HG03565 (cell line): ENCODE measurements at regions not wholly inside any gene's neighbourhood (a gene's known extent, or its start where the extent isn't known, plus 50 kb on each side); places are given as distances from the start of the nearest gene placed in this dataset.
"Not testable (repeated sequence)": the region's sequence is repeated elsewhere in the genome, so short reads cannot be mapped to it uniquely, and the experiment has no call there.

Experiments used
- ATAC-seq: cut with Tn5 transposase; IDR thresholded peaks from one replicate; pipeline ENCODE4 v1.9.1; 2021; ENCODE audit warnings: mild to moderate bottlenecking, moderate library complexity; ENCODE audit not compliant: unreplicated experiment

DNA sequence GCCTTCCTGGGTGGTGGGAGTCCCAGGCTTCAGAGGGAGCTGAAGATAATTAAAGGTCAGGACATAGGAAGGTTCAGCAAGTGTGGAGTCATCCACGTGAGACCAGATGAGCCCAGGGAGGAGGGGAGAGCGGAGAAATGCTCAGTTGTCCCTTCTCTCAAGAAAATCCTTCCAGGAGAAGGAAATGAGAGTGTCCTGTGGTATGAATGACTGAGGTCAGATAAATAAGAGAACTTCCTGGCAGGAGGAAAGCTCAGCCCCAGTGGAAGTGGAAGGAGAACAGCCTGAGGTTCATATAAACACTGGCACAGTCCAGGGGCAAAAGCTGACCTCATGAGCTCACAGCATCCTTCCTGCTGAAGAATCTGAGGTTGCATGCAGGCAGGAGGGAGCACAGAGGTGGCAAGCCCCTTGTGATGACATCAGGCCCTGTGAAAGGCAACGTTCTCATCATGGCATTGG lies 97.6 kb downstream of the NAV1 start:
- no peak for ATAC-seq

DNA sequence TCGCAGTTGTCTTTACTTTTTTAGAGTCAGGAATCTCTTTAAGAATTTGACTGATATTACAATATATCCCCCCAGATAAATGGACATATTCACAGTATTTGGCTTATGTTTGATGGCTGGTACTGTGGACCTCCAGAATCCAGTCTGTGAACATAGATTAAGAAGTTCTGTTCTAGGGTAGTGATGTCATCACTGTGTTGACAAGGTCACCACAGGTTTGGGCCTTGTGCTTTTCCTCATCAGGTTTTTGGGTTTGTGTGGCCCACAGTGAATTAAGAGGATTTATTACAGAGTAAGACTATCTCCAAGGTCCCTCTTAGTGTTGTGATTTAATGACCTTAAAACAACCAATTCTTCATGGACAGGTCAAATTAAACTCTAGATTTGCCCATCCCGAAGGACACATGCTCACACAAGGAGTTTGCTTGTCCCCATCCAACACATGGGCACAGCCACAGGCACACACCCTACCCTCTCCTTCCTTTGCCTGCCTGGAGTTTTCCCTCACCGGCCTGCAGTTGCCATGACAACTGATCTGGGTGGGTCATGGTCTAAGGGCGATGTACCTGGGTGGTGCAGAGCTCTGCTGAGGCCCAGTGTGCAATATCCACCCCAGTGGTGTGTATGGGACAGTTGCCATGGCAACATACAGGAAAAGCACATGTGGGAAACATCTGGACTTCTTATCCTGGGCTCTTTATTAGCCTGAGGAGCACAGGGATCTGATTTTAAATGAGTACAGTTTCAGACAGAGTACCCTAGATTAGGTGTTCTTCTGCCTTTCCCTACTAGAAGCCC lies 98.6 kb downstream of the NAV1 start:
- ATAC-seq, result no peak

DNA sequence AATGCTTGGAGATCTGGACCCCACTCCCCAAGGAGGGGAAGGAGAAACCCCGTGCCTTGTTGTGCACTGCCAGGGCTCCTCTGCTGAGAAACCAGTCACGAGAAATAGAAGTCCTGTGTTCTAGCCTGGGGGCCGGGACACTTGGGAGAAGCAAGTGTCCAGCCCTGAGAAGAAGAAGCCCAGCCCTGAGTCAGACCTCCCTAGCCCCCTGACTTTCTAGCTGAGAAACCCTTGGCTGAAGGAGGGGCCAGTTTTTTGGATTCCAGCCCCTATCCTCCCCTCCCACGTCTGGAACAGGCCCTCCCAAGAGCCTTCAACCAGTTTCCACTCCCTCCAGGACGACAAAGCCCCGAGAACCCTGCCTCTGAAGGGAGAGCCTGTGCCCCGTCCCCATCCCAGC lies 100.5 kb downstream of the NAV1 start:
- no peak for ATAC-seq

DNA sequence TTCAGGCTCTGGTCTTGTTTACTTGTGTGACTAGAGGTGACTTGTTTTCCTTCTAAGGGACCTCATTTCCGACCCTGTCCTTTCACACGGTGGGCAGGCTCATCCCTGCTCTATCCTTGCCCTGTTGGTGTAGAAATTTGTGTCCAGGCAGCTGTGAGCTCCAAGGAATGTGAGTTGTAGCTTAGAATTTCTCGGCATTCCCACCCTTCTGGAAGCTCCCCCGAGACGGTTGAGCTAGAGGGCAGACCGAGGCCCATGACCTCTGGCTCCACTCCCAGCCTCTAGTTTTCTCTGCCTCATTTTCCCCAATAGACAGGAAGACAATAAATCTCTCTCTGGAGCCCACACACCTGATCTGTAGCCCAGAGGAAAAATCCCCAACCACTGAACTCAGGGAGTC lies 100.9 kb downstream of the NAV1 start:
- no peak for ATAC-seq

DNA sequence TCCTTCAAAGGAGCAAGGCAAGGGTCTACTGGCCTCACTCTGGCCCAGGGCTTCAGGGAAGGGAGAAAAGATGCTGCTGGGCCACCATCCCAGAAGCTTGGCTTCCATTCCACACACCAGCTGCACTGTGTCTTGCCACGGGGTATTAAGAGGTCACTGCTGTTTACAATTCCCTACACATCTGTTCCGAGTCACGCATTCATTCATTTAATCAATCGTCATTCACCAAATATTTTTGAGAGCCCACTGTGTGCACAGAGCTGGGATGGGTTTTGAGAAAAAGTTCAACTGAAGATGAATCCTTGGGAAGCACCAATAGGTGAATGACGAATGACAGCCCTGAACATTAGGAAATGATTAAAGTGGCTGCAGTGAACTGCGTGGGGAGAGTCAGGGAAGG lies 101.7 kb downstream of the NAV1 start:
- no peak for ATAC-seq

DNA sequence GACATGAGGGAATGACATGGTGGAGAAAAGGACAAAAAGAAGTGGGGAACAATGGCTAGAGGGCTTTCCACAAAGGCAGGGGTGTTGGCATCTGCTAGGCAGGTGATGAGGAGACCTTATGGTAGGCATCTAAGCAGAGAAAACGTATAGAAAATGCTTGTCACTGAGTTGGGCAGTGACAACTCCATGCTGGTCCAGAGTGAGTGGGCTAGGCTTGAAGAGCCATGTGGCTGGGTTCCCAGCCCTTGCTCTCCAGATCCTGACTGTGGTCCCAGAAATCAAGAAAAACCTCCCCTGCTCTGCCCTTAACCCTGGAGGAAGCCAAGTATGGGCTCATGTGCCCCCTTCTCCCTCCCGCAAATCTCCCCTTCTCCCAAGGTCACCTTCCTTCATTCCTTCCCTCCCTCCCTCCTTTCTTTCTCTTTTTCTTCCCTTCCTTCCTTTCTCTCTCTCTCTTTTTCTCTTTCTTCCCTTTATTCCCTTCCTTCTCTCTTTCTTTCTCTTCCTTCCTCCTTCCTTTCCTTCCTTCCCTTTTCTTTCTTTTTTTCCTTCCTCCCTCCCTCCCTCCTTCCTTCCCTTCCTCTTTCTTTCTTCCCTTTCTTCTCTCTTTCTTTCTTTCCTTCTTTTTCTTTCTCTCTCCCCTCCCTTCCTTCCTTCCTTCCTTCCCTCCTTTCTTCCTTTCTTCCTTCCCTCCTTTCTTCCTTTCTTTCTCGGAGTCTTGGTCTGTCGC lies 102.8 kb downstream of the NAV1 start:
- no peak for ATAC-seq

DNA sequence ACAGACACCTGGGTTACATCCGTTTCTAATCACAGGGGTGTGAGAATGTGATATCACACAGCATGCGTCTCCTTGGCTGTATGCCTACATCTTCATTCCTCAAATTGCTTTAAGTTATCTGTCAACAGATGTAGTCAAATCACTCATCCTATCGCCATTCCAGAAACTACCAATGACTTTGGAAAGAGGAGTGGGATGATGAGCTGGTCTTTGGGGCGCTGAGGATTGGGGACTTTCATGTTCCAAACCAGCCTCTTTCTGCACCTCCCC lies 104.8 kb downstream of the NAV1 start:
- no peak for ATAC-seq

DNA sequence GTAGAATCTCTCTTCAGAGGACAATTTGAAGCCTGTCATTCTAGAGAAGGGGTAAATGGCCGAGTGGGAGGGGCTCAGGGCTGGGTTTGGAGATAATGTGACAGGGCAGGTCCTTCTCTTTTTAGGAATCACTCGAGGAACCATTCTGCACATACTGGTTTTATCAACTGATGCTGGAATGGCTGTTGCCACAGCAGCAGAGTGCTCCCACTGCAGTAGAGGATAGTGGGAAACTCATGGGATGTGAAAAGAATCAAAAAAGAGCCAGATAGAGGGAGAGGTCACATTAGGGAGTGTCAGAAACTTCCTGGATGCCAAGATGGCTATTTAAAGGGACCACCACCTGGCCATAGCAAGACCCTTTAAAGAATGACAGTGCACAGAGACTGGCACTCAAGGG lies 105.3 kb downstream of the NAV1 start:
- no peak for ATAC-seq

DNA sequence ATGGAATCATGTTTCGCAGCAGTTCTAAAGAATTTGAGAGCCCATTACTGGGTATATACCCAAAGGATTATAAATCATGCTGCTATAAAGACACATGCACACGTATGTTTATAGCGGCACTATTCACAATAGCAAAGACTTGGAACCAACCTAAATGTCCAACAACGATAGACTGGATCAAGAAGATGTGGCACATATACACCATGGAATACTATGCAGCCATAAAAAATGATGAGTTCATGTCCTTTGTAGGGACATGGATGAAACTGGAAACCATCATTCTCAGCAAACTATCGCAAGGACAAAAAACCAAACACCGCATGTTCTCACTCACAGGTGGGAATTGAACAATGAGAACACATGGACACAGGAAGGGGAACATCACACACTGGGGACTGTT lies 106.1 kb downstream of the NAV1 start:
- ATAC-seq, result not testable (repeated sequence)

DNA sequence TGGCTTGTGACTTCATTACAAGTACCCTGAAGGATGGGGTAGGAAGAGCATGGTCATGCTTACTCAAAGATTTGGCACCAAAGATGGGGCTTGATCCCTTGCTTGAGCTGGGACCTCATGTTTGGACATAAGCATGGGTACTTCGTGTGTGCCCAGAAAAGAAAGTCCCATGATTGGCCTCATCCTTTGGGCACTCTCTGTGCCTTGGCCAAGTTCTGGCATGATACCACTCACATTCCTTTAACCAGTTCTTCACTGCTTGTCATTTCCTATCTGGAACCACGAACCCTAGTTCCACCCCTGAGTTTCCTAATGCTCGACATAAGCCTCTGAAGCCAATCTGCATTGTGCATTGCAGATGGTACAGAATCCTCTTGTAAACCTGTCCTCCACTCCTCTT lies 107.0 kb downstream of the NAV1 start:
- ATAC-seq, result no peak

DNA sequence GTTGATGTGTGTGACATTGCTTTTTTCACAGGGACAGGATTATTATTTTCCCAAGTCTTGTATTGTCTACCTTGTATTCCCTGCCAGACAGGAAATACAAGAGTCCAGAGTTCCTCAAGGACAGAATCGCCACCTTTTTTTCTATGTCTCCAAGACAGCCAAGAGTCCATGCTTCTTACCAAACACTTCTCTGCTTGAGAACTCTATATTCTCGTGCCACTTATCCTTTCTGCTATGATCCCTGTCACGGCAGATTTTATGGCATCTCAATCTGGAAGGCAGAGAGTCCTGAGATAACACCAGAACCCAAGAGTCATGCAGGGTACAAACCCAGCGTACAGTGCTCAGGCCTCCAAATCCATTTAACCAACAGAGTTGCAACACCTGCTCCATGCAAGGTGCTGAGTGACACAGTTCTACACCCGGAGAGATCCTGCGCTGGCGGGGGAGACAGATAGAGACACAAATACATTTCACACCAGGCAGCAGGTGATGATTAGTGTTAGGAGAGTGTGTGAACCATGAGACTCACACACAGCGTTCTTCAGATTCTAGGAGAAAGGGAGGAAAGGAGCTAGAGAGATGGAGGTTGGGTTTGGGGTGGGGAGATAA lies 107.6 kb downstream of the NAV1 start:
- no peak for ATAC-seq

DNA sequence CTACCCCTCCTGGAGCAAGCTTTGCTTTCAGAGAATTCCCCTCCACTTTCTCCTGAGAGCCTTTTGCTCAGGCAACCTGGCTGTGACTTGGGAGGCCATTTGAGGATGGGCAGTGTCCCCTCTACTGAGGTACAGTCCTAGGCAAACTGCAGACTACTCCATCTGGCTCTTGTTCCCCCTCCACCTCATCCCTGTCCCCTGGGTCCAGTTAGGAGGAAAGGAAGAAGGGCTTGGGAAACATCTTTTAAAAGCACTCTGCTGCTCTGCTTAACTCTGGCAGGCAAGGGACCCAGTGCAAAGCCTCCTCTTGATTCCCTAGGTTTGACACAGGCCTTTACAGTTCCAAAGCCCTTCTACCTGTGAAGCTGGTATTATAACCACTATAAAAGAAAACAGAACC lies 108.2 kb downstream of the NAV1 start:
- no peak for ATAC-seq

DNA sequence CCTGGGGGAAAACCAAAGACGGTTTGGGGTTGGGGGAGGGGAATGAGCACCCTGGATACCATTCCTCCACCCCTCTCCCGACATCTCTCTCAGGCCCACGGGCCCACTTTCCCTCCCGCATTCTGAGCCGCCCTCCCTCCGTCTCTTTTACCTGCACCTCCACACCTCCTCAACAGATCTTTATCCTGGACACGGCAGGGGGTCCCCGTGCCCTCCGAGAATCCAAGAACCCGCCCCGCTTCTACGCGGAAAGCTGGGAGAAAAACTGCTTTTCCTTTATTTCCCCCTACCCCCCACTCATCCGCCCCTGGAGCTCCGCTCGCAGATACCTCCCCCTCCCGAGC lies 108.8 kb downstream of the NAV1 start:
- no peak for ATAC-seq

DNA sequence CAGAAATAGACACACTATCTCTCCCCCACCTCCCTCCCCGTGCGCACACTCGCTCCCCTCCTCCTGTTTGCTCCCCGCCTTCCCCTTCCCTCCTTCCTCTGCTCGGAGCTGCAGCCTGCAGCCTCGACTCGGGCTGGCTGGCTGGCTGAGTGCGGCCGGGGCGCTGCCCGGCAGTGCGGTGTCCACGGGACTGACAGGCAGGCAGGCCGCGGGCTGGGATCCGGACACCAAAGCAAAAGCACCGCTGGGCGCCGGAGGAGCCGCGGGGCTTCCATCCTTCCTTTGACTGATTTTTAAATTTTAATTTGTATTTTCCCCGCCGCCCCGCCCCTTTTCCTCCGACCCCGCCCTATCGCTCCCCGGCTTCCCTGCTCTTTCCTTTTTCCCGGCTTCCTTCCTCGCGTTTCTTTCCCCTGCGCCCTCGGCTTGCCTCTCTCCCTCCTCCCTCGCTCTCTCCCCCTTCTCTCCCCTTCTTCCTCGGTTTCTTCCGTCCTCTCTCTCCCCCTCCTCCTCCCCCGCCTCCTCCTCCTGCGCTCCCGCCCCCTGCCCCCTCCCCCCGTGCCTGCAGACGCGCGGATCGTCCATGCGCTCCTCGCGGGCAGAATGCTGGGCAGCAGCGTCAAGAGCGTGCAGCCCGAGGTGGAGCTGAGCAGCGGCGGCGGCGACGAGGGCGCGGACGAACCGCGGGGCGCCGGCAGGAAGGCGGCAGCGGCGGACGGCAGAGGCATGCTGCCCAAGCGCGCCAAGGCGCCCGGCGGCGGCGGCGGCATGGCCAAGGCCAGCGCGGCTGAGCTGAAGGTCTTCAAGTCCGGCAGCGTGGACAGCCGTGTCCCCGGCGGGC lies 109.4 kb downstream of the NAV1 start:
- ATAC-seq, result no peak

DNA sequence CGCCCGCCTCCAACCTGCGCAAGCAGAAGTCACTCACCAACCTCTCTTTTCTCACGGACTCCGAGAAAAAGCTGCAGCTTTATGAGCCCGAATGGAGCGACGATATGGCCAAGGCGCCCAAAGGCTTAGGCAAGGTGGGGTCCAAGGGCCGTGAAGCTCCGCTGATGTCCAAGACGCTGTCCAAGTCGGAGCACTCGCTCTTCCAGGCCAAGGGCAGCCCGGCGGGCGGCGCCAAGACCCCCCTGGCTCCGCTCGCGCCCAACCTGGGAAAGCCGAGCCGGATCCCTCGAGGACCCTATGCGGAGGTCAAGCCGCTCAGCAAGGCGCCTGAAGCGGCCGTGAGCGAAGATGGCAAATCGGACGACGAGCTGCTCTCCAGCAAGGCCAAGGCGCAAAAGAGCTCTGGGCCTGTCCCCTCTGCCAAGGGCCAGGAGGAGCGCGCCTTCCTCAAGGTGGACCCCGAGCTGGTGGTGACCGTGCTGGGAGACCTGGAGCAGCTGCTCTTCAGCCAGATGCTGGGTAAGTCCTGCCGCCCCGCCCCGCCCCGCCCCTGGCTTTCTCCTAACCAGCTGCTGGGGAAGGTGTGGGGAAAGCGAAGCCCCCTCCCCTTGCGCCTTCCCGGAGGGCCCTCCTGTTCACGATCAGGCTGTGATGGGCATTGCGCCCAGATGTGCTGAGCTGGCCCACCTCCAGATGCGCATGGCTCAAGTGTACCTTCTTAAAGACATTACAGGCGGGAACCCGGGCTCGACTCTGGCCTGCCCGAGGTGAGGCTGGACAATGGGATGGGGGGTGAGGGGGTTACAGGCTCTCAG lies 110.2 kb downstream of the NAV1 start:
- ATAC-seq, result no peak

DNA sequence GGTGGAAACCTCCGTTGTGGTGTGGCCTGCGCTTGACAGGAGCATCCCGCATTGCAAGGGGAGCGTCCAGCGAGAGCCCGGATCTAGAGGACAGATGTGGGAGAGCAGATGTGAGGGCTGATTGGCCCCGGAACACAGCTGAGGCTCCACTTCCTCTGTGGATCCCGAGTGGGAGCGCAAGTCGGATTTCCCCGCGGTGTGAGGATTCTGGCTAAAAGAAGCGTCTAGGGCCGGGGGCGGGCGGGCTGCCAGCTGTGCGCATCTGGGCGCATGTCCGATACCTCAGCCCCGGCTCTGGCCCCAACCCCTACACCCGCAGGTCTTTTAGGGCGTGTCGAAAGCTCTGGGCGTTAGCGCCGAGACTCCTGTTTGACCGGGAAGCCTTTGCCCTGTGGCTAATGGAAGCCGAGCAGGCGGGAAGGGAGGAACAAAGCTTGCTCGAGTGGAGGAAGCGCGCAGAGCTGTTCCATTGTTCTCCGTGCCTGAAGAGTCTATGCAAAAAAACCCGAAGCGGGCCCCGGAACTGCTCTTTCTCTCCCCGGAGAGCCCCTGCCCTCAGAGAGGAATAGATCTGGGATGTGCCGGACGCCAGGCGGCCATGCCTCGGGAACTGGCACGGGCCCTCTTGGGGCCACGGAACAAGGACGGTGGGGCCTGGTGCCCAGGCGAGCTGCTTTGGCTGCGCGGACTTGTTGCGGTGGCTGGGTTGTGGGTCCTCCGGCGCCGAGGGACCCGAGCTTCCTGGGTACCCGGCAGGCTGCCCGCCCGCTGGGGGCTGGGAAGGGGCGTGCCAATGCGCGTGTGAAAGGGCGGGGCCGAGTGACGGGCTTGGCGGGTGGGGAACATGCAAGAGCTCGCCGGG lies 111.1 kb downstream of the NAV1 start:
- ATAC-seq, result no peak

DNA sequence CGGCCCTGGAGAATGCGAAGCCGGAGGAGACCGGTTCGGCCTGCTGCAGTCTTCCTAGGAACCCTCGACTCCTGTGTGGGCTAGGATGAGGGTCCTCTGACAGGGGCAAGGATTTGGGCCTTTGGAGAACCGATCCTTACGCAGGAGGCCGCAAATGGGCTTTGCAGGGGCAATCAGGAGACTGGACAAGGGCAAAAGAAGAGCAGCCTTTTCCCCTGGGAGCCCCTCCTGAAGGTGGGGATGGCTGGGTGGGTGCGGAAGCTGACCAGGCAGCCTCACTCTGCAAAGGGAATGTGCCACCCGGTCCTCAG lies 111.7 kb downstream of the NAV1 start:
- ATAC-seq, result no peak

DNA sequence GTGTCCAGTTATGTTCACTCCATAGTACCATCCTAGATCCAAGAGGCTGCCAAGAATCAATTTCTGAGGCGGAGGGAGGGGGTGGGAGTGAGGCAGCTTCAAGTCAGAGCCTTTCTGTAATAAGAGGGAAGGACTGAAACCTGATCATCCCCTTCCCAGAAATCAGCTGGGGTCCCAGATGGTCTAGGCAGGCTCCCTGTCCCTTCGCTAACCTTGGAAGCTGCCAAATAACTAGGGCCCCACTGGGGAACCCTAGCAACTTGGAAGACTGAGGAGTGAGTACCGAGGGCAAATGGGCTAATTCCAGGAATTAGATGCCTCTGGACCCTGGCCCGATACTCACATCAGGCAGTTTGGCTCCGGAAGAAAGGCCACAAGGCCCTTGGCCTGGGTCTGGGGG lies 113.3 kb downstream of the NAV1 start:
- ATAC-seq, result no peak

DNA sequence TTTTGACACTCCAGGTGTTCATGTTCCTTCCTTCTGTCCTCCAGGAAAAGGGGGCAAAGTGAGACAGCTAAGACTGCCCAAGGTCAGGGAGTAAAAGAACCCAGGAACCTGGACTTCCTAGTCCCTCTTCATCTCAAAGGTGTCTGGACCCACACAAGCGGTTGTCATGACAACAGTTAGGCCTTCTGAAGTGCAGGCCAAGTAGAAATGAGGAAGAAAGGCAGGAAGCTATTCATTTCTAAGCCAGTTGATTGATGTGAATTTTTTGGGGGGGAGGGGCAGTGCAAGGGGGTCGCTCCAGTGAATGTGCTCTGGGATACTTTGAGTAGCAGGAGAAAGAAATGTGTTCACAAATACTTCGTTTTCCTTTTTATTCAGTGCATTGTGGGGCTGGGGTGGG lies 114.3 kb downstream of the NAV1 start:
- ATAC-seq, result no peak

DNA sequence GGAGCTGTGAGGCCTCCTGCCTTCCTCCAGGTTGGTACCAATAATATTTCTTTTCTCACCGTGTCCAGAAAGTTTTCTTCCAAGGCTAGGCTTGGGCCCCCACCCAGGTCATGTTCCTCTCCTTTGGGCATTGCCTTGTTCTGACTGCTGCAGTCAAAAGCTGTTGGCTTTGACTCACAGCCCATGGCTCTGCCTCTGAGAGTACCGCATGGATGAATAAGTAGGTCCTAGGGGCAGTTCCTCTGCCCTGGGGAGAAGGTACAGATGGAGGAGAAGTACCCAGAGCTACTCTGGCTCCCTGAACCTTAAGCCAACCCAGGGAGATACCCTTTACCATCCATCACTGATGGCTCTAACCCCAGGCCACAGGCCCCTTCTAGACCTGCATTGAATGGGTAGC lies 115.0 kb downstream of the NAV1 start:
- no peak for ATAC-seq
